Endothelial cell (in vitro differentiated cells): ENCODE measurements at regions not wholly inside any gene's neighbourhood (a gene's known extent, or its start where the extent isn't known, plus 50 kb on each side); places are given as distances from the start of the nearest gene placed in this dataset.

Source experiments
- DNase-seq: peaks from one replicate; pipeline ENCODE4 v3.0.0; 2021; ENCODE audit warnings: low spot score
- H3K27ac Mint-ChIP-seq: one replicate; pipeline ENCODE4 v1.8.0; 2021; ENCODE audit warnings: mixed read lengths, inconsistent platforms; ENCODE audit not compliant: unreplicated experiment
- H3K27me3 Mint-ChIP-seq: one replicate; pipeline ENCODE4 v1.8.0; 2021; ENCODE audit warnings: mild to moderate bottlenecking, moderate library complexity, mixed read lengths, inconsistent platforms; ENCODE audit not compliant: unreplicated experiment
- H3K36me3 Mint-ChIP-seq: one replicate; pipeline ENCODE4 v1.8.0; 2021; ENCODE audit warnings: mild to moderate bottlenecking, low read depth, mixed read lengths, inconsistent platforms; ENCODE audit not compliant: unreplicated experiment
- H3K4me1 Mint-ChIP-seq: one replicate; pipeline ENCODE4 v1.8.0; 2021; ENCODE audit warnings: mild to moderate bottlenecking, mixed read lengths, inconsistent platforms; ENCODE audit not compliant: unreplicated experiment
- H3K4me3 Mint-ChIP-seq: one replicate; pipeline ENCODE4 v1.8.0; 2021; ENCODE audit warnings: mild to moderate bottlenecking, mixed read lengths, inconsistent platforms; ENCODE audit not compliant: unreplicated experiment
- H3K9me3 Mint-ChIP-seq: one replicate; pipeline ENCODE4 v1.8.0; 2021; ENCODE audit warnings: mixed read lengths, inconsistent platforms; ENCODE audit not compliant: unreplicated experiment
- CTCF ChIP-seq: fragments of 200-600 bp; sonication (generic); IDR thresholded peaks from one replicate; pipeline ENCODE4 v1.5.0; 2021; ENCODE audit warnings: antibody characterized with exemption; ENCODE audit not compliant: unreplicated experiment

- DNase-seq = no peak
- H3K9me3 Mint-ChIP-seq = no peaks in the 10 kb centered on the region
- no peak overlapping the region for H3K4me3 Mint-ChIP-seq
- no peak for TF ChIP-seq CTCF
- no peak overlapping the region for H3K27ac Mint-ChIP-seq
- no peaks in the 10 kb centered on the region for H3K4me1 Mint-ChIP-seq
- peaks cover 2% of the 10 kb centered on the region for H3K27me3 Mint-ChIP-seq
- H3K36me3 Mint-ChIP-seq = no peaks in the 10 kb centered on the region
Measured at GRCh38 chr9:99531313-99531712, 290.4 kb upstream of the NR4A3 start.

GRCh38 chr9:99533421-99533820, 288.3 kb upstream of the NR4A3 start:
- H3K4me1 Mint-ChIP-seq = no peaks in the 10 kb centered on the region
- DNase-seq = no peak
- no peaks in the 10 kb centered on the region for H3K9me3 Mint-ChIP-seq
- H3K27ac Mint-ChIP-seq = no peak overlapping the region
- H3K4me3 Mint-ChIP-seq = no peak overlapping the region
- peaks cover 2% of the 10 kb centered on the region for H3K27me3 Mint-ChIP-seq
- TF ChIP-seq CTCF = no peak
- H3K36me3 Mint-ChIP-seq = no peaks in the 10 kb centered on the region

- H3K4me1 Mint-ChIP-seq = no peaks in the 10 kb centered on the region
- no peaks in the 10 kb centered on the region for H3K36me3 Mint-ChIP-seq
- TF ChIP-seq CTCF = no peak
- H3K4me3 Mint-ChIP-seq = no peak overlapping the region
- DNase-seq = no peak
- no peaks in the 10 kb centered on the region for H3K9me3 Mint-ChIP-seq
- no peaks in the 10 kb centered on the region for H3K27me3 Mint-ChIP-seq
- no peak overlapping the region for H3K27ac Mint-ChIP-seq
Measured at GRCh38 chr9:99537996-99538395, 283.7 kb upstream of the NR4A3 start.

GRCh38 chr9:99544526-99544925, 277.2 kb upstream of the NR4A3 start:
- no peaks in the 10 kb centered on the region for H3K9me3 Mint-ChIP-seq
- TF ChIP-seq CTCF = no peak
- H3K36me3 Mint-ChIP-seq = no peaks in the 10 kb centered on the region

GRCh38 chr9:99549441-99549840, 272.2 kb upstream of the NR4A3 start:
- Mint-ChIP-seq H3K27me3 (no peaks in the 10 kb centered on the region), H3K36me3 (no peaks in the 10 kb centered on the region), H3K9me3 (no peaks in the 10 kb centered on the region), H3K27ac (no peak overlapping the region), H3K4me1 (no peaks in the 10 kb centered on the region), H3K4me3 (no peak overlapping the region)
- no peak for TF ChIP-seq CTCF
- no peak for DNase-seq

More at GRCh38 chr9:99544526-99544925, 277.2 kb upstream of the NR4A3 start:
- DNase-seq = no peak
- H3K27ac Mint-ChIP-seq = no peak overlapping the region
- no peaks in the 10 kb centered on the region for H3K27me3 Mint-ChIP-seq
- H3K4me3 Mint-ChIP-seq = no peak overlapping the region
- no peaks in the 10 kb centered on the region for H3K4me1 Mint-ChIP-seq
